DND-41 (cell line): ENCODE measurements at regions not wholly inside any gene's neighbourhood (a gene's known extent, or its start where the extent isn't known, plus 50 kb on each side); places are given as distances from the start of the nearest gene placed in this dataset.

ENCODE experiments used
- EZH2 ChIP-seq: IDR thresholded peaks from 3 replicates; pipeline ENCODE4 v1.6.1; 2012; ENCODE audit warnings: borderline replicate concordance, low read depth, mild to moderate bottlenecking, moderate library complexity, low read length, inconsistent platforms; ENCODE audit not compliant: severe bottlenecking
- TF ChIP-seq, protein P1 (sequence below): IDR thresholded peaks from 2 replicates; pipeline ENCODE4 v1.5.1; 2012; ENCODE audit warnings: borderline replicate concordance, low read length, moderate library complexity, mild to moderate bottlenecking; ENCODE audit not compliant: poor library complexity, severe bottlenecking; ENCODE audit errors: extremely low read depth

DNA sequence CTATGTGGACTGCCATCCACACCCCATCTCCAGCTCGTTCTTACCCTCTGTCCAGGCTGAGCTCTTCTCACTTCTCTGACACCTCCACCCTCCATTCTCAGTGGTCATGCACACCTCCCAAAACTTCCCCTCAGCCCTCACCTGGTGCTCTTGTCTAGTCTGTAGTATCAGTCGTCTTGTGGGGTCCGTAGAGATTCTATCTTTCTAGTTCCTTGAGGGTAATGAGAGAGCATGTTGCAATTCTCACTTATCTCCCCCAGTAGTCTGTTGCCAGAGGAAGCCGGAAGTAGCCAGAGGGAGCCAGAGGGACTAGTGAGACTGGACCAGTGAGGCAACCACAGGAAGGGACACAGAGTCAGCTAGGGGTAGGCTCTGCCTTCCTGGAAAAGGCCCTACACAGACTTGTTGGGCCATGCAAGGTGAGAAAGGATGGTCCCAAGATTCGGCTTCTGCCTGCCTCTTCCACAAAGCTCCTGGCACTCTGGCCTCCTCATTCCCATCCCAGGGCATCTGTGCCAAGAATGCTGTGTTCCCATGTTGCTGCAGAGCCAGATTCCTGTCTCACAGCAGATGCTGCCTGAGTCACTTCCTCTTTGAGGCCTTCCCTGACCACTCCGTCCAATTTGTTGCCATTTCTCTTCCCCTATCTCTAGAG is 50.6 kb upstream of the DUSP5 start:
- TF ChIP-seq, protein P1, sequence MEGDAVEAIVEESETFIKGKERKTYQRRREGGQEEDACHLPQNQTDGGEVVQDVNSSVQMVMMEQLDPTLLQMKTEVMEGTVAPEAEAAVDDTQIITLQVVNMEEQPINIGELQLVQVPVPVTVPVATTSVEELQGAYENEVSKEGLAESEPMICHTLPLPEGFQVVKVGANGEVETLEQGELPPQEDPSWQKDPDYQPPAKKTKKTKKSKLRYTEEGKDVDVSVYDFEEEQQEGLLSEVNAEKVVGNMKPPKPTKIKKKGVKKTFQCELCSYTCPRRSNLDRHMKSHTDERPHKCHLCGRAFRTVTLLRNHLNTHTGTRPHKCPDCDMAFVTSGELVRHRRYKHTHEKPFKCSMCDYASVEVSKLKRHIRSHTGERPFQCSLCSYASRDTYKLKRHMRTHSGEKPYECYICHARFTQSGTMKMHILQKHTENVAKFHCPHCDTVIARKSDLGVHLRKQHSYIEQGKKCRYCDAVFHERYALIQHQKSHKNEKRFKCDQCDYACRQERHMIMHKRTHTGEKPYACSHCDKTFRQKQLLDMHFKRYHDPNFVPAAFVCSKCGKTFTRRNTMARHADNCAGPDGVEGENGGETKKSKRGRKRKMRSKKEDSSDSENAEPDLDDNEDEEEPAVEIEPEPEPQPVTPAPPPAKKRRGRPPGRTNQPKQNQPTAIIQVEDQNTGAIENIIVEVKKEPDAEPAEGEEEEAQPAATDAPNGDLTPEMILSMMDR = no peak
- TF ChIP-seq EZH2 = no peak
